NT2/D1 (cell line): ENCODE measurements at regions not wholly inside any gene's neighbourhood (a gene's known extent, or its start where the extent isn't known, plus 50 kb on each side); places are given as distances from the start of the nearest gene placed in this dataset.

ENCODE experiments used
- SUZ12 ChIP-seq: IDR thresholded peaks from 2 replicates; pipeline ENCODE4 v1.6.1; 2011; ENCODE audit not compliant: insufficient read length, insufficient read depth; ENCODE audit errors: extremely low read depth
- YY1 ChIP-seq: IDR thresholded peaks from 2 replicates; pipeline ENCODE4 v1.6.1; 2011; ENCODE audit not compliant: insufficient read length, insufficient read depth
- ZNF274 ChIP-seq: IDR thresholded peaks from 2 replicates; pipeline ENCODE4 v1.6.1; 2011; ENCODE audit warnings: mild to moderate bottlenecking, low read depth, low read length

- TF ChIP-seq ZNF274, result no peak
- no peak for TF ChIP-seq YY1
- no peak for TF ChIP-seq SUZ12
These were observed 480.0 kb upstream of the ROBO1 start for GRCh38 chr3:80247766-80248165.
